NCI-H2107 treated with DMSO at 0.1 percent for 48 hours (cell line): ENCODE measurements at regions not wholly inside any gene's neighbourhood (a gene's known extent, or its start where the extent isn't known, plus 50 kb on each side); places are given as distances from the start of the nearest gene placed in this dataset.

Experiments
- DNase-seq: peaks from one replicate; lab custom pipeline; 2025; ENCODE audit not compliant: unreplicated experiment; lab: John Stamatoyannopoulos, UW

GRCh38 chr16:6335072-6335471 lies 997.6 kb upstream of the RBFOX1 start:
- DNase-seq: no peak

GRCh38 chr16:6331770-6332169 lies 1000.9 kb upstream of the RBFOX1 start:
- DNase-seq: no peak

- no peak for DNase-seq
Observed at GRCh38 chr16:6317934-6318333, 1014.7 kb upstream of the RBFOX1 start.

GRCh38 chr16:6309271-6309670 lies 1023.4 kb upstream of the RBFOX1 start:
- no peak for DNase-seq

GRCh38 chr16:6308176-6308575 lies 1024.5 kb upstream of the RBFOX1 start:
- DNase-seq: no peak

- DNase-seq: no peak
Observed at GRCh38 chr16:6300523-6300922, 1032.1 kb upstream of the RBFOX1 start.

- DNase-seq: no peak
Observed at GRCh38 chr16:6297666-6298410, 1034.8 kb upstream of the RBFOX1 start.

- no peak for DNase-seq
Observed at GRCh38 chr16:6286176-6286575, 1046.5 kb upstream of the RBFOX1 start.

- DNase-seq: no peak
Observed at GRCh38 chr16:6284731-6285130, 1047.9 kb upstream of the RBFOX1 start.

GRCh38 chr16:6281994-6282393 lies 1050.7 kb upstream of the RBFOX1 start:
- no peak for DNase-seq

GRCh38 chr16:6281274-6281673 lies 1051.4 kb upstream of the RBFOX1 start:
- DNase-seq: no peak

- DNase-seq: no peak
Observed at GRCh38 chr16:6280055-6280454, 1052.6 kb upstream of the RBFOX1 start.

- DNase-seq: no peak
Observed at GRCh38 chr16:6279286-6279685, 1053.4 kb upstream of the RBFOX1 start.

- no peak for DNase-seq
Observed at GRCh38 chr16:6274351-6274750, 1058.3 kb upstream of the RBFOX1 start.

- DNase-seq: no peak
Observed at GRCh38 chr16:6267682-6268081, 1065.0 kb upstream of the RBFOX1 start.

- no peak for DNase-seq
Observed at GRCh38 chr16:6266703-6267102, 1065.9 kb upstream of the RBFOX1 start.

GRCh38 chr16:6265968-6266367 lies 1066.7 kb upstream of the RBFOX1 start:
- no peak for DNase-seq

- DNase-seq: no peak
Observed at GRCh38 chr16:6258056-6258455, 1074.6 kb upstream of the RBFOX1 start.

- DNase-seq: no peak
Observed at GRCh38 chr16:6252541-6252940, 1080.1 kb upstream of the RBFOX1 start.

- DNase-seq: no peak
Observed at GRCh38 chr16:6250511-6250910, 1082.1 kb upstream of the RBFOX1 start.

- DNase-seq: no peak
Observed at GRCh38 chr16:6249863-6250262, 1082.8 kb upstream of the RBFOX1 start.

- no peak for DNase-seq
Observed at GRCh38 chr16:6248199-6248598, 1084.4 kb upstream of the RBFOX1 start.

GRCh38 chr16:6247775-6248174 lies 1084.9 kb upstream of the RBFOX1 start:
- DNase-seq: no peak
